Calu3 (cell line): ENCODE measurements at regions not wholly inside any gene's neighbourhood (a gene's known extent, or its start where the extent isn't known, plus 50 kb on each side); places are given as distances from the start of the nearest gene placed in this dataset.

Source experiments
- BruUV-seq: library from RNA; stranded (reverse); fragments of 400-500 nt; replicated peaks from 2 replicates; lab custom pipeline; 2021; lab: Mats Ljungman, UMichigan
- CTCF ChIA-PET: fragments of 300-600 bp; sonication (Branson Sonifier 250); formaldehyde crosslinking; loops from one replicate; lab custom pipeline; 2022; ENCODE audit warnings: antibody characterized with exemption; lab: Charles Lee
- DNase-seq: peaks from one replicate; pipeline ENCODE4 v3.0.0; 2022
- H3K27ac Mint-ChIP-seq: one replicate; pipeline ENCODE4 v1.8.0; 2022; ENCODE audit warnings: mixed read lengths; ENCODE audit not compliant: unreplicated experiment
- H3K27me3 Mint-ChIP-seq: one replicate; pipeline ENCODE4 v1.8.0; 2022; ENCODE audit warnings: mixed read lengths; ENCODE audit not compliant: unreplicated experiment
- H3K36me3 Mint-ChIP-seq: one replicate; pipeline ENCODE4 v1.8.0; 2022; ENCODE audit warnings: mild to moderate bottlenecking, moderate library complexity, mixed read lengths; ENCODE audit not compliant: insufficient read depth, unreplicated experiment
- H3K4me1 Mint-ChIP-seq: one replicate; pipeline ENCODE4 v1.8.0; 2022; ENCODE audit warnings: mild to moderate bottlenecking, low read depth, mixed read lengths; ENCODE audit not compliant: unreplicated experiment
- H3K4me3 Mint-ChIP-seq: one replicate; pipeline ENCODE4 v1.8.0; 2022; ENCODE audit warnings: mild to moderate bottlenecking, low read depth, moderate library complexity, mixed read lengths; ENCODE audit not compliant: unreplicated experiment
- H3K9me3 Mint-ChIP-seq: one replicate; pipeline ENCODE4 v1.8.0; 2022; ENCODE audit warnings: low read depth, mixed read lengths; ENCODE audit not compliant: unreplicated experiment
- intact Hi-C: fragments of 100-400 bp; cut with micrococcal nuclease; formaldehyde crosslinking; loops from one replicate; pipeline ENCODE4 v1.10.0; 2022; ENCODE audit not compliant: unreplicated experiment
- TF ChIP-seq, protein P1 (sequence below): fragments of 200-600 bp; IDR thresholded peaks from one replicate; pipeline ENCODE4 v1.8.0; 2022; ENCODE audit warnings: antibody characterized with exemption; ENCODE audit not compliant: unreplicated experiment

- DNase-seq: no peak
- Mint-ChIP-seq H3K4me1 (no peaks in the 10 kb centered on the region), H3K27ac (no peak overlapping the region), H3K27me3 (no peaks in the 10 kb centered on the region), H3K36me3 (no peaks in the 10 kb centered on the region), H3K4me3 (no peak overlapping the region), H3K9me3 (no peaks in the 10 kb centered on the region)
- BruUV-seq: no TSS peak
- CTCF ChIA-PET: no interaction called here
- TF ChIP-seq, protein P1, sequence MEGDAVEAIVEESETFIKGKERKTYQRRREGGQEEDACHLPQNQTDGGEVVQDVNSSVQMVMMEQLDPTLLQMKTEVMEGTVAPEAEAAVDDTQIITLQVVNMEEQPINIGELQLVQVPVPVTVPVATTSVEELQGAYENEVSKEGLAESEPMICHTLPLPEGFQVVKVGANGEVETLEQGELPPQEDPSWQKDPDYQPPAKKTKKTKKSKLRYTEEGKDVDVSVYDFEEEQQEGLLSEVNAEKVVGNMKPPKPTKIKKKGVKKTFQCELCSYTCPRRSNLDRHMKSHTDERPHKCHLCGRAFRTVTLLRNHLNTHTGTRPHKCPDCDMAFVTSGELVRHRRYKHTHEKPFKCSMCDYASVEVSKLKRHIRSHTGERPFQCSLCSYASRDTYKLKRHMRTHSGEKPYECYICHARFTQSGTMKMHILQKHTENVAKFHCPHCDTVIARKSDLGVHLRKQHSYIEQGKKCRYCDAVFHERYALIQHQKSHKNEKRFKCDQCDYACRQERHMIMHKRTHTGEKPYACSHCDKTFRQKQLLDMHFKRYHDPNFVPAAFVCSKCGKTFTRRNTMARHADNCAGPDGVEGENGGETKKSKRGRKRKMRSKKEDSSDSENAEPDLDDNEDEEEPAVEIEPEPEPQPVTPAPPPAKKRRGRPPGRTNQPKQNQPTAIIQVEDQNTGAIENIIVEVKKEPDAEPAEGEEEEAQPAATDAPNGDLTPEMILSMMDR: no peak
- intact Hi-C loops: no loop called here
Measured at GRCh38 chr9:31174681-31175080, 1209.8 kb upstream of the ACO1 start.

- intact Hi-C loops: no loop called here
Measured at GRCh38 chr9:31183866-31184265, 1200.6 kb upstream of the ACO1 start.

GRCh38 chr9:31185831-31186230 lies 1198.6 kb upstream of the ACO1 start:
- Mint-ChIP-seq H3K9me3 (no peaks in the 10 kb centered on the region), H3K27ac (no peak overlapping the region), H3K4me3 (no peak overlapping the region), H3K36me3 (no peaks in the 10 kb centered on the region), H3K27me3 (no peaks in the 10 kb centered on the region), H3K4me1 (no peaks in the 10 kb centered on the region)
- BruUV-seq: no TSS peak
- TF ChIP-seq, protein P1: no peak
- DNase-seq: no peak
- intact Hi-C loops: no loop called here
- CTCF ChIA-PET: no interaction called here

More at GRCh38 chr9:31183866-31184265, 1200.6 kb upstream of the ACO1 start:
- Mint-ChIP-seq H3K27ac (no peak overlapping the region), H3K27me3 (no peaks in the 10 kb centered on the region), H3K4me3 (no peak overlapping the region), H3K9me3 (no peaks in the 10 kb centered on the region), H3K4me1 (no peaks in the 10 kb centered on the region), H3K36me3 (no peaks in the 10 kb centered on the region)
- TF ChIP-seq, protein P1: no peak
- BruUV-seq: no TSS peak
- no peak for DNase-seq
- CTCF ChIA-PET: no interaction called here

- H3K36me3 Mint-ChIP-seq: no peaks in the 10 kb centered on the region
- no peak for DNase-seq
- no peaks in the 10 kb centered on the region for H3K4me1 Mint-ChIP-seq
- no peaks in the 10 kb centered on the region for H3K27me3 Mint-ChIP-seq
- intact Hi-C loops: no loop called here
- no TSS peak for BruUV-seq
- no peak overlapping the region for H3K4me3 Mint-ChIP-seq
- CTCF ChIA-PET: no interaction called here
- TF ChIP-seq, protein P1: no peak
- no peaks in the 10 kb centered on the region for H3K9me3 Mint-ChIP-seq
- H3K27ac Mint-ChIP-seq: no peak overlapping the region
Measured at GRCh38 chr9:31188496-31188895, 1195.9 kb upstream of the ACO1 start.
